Brain pericyte (primary cell): ENCODE measurements at regions not wholly inside any gene's neighbourhood (a gene's known extent, or its start where the extent isn't known, plus 50 kb on each side); places are given as distances from the start of the nearest gene placed in this dataset.
"Not testable (repeated sequence)": the region's sequence is repeated elsewhere in the genome, so short reads cannot be mapped to it uniquely, and the experiment has no call there.

ENCODE experiments used
- DNase-seq: peaks from one replicate; pipeline ENCODE4 v3.0.0-alpha.2; 2012; ENCODE audit warnings: low read depth, low spot score

DNA sequence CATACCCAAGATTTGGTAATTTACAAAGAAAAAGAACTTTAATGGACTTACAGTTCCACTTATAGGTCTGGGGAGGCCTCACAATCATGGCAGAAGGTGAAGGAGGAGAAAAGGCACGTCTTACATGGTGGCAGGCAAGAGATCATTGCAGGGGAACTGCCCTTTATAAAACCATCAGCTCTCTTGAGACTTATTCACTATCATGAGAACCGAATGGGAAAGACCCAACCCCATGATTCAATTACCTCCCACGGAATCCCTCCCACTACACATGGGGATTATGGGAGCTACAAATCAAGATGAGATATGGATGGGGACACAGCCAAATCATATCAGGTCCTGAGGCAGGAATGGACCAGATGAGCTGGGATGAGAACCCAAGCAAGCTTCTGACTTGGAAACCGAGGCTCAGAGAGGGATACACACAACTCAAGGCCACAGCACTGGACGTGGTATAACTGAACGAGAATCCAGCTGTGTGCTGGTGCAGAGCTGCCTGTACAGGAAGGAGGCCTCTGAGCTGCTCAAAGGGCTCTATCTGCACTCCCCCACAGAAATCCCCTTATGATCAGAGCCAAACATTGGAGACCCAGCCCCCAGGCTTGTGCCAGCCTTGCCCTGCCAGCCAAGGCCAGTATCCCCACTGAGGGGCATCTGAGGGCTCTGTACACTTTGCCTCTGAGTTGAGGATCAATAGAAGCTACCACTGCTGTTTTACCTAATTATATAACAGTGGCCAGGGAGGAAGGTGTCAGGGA, 137.8 kb downstream of the CEBPB start:
- DNase-seq, result no peak

DNA sequence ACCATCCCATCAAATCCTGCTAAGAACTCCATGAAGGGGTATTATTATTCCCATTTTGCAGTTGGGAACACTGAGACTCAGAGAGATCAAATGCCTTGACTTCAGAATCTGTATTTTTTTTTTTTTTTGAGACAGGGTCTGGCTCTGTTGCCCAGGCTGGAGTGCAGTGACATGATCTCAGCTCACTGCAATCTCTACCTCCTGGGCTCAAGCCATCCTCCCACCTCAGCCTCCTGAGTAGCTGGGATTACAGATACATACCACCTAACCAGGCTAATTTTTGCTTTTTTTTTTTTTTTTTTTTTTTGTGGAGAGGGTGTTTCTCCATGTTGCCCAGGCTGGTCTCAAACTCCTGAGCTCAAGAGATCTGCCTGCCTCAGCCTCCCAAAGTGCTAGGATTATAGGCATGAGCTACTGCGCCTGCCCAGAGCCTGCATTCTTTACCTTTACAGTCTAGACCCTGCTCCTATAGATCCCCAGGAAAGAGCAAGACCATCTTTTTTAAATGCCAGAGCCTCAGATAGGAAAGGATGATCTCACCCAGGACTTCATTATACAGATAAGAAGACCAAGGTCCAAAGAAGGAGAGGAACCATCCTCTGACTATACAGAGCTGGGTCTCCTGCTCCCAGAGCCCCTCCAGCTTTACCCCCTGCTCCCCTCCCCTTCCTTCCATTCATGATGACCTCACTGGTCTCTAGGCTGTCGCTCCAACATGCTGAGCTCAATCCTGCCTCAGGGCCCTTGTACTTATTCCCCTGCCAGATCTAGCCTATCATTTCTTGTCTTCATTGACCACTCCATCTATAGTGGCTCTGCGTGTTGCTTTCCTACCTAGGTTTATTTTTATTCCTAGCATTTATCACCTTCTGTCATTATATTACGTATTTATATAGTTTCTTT, 138.6 kb downstream of the CEBPB start:
- DNase-seq, result no peak

DNA sequence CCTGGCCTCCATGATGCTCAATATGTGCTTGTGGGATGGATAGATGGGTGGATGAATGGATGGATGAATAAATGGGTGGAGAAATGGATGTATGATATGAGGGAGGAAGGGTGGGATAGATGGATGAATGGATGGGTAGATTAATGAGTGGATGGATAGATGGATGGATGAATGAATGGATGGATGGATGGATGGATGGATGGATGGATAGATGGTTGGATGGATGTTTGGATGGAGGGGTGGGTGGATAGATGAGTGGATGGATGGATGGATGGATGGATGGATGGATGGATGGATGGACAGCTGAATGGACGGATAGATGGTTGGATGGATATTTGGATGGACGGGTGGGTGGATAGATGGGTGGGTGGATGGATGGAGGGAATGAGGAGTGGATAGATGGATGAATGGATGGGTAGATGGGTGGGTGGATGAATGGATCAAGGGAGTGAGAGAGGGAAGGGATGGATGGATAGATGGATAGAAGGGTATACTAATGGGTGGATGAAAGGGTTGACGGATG, 139.4 kb downstream of the CEBPB start:
- DNase-seq, result no peak

DNA sequence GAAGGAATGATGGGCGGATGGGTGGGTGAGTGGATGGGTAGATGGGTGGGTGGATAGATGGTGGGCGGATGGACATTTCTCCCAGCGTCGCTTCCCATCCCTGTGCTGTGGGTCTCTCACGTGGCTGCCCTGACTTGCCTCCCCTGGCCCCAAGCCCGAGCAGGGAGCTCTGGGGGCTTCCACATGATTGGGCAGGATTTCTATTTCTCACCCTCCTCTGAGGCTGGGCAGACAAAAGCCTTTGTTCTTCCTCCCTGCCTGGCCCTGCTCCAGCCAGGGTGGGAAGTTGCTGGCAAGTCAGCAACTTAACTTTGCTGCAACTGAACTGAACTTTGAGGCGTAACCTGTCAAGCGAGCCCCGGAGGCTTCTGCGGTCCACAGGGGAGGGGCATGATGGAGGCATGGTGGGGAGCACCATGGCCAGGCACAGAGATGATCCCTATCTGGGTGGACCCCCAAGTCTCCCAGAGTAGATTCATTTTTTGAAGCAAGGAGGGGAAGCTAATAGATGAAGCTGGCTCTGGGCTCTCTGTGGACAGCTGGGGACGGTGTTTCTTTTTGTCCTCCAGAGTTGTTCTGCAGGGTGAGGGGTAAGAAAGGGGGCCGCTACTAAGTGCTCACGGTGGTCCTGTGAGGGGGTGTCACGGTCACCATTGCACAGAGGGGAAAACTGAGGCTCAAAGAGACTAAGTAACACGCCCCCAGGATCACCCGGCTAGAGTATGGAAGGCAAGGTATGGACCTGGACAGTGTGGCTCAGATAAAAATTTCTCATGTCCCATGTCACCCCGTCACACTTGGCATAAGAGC, 140.1 kb downstream of the CEBPB start:
- no peak for DNase-seq

DNA sequence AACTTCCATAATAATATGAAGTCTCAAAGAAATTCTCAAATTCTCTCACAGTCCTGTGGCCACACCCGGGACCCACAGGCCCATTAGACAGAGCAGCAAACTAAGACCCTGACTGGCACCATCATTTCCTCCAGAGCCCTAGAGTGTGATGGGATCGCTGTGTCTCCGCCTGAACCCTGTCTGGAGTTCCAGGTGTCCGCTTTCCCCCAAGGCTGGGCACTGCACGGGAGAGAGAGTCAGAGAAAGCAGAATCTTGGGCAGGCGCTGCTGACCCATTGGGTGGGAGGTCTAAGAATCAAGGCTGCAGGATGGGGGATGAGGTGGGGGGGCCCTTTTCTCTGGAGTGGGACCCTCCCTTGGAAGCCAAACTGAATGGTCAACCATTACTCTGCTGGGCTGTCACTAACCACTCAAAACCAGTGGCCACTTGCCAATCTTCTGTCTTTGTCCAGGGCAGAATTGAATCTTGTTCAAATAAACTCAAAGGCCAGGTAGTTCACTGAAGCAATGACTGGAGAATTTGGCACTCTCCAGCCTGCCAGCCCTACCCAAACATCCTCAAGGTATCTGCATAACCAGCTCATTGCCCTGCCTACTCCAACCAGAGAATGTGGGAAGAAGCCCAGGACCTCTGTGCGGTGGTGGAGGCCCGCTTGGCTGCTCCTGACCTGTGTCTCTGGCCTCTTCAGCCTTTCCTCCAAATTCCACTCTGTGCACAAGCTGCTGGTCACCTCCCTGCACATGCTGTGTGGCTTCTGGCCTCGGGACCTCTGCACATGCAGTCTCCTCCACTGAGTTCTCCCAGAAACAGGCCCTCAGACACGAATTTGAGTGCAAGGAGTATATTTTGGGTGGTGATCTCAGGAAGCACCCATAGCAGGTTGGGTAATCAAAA, 141.1 kb downstream of the CEBPB start:
- no peak for DNase-seq

DNA sequence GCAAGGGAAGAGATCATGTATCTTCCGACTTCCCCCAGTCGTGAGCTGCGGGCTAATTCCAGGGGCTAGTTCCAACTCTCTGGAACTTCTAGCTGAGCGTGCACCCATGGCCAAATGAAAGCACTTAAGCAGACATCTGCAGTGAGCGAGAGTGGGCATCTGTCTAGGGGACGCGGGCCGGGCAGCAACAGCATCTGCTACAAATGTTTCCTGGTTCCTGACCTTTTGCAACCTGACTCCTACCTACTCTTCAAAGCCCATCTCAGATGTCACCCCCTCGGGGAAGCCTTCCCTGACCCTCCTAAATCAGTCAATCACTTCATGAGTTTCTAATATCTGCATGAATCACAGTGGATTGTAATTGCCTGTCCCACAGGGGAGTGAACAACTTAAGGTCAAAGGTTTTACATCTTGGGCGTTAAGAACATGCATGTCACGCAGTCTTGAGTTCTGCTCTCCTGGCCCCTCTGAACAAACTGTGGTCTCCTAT, 141.9 kb downstream of the CEBPB start:
- DNase-seq, result no peak

DNA sequence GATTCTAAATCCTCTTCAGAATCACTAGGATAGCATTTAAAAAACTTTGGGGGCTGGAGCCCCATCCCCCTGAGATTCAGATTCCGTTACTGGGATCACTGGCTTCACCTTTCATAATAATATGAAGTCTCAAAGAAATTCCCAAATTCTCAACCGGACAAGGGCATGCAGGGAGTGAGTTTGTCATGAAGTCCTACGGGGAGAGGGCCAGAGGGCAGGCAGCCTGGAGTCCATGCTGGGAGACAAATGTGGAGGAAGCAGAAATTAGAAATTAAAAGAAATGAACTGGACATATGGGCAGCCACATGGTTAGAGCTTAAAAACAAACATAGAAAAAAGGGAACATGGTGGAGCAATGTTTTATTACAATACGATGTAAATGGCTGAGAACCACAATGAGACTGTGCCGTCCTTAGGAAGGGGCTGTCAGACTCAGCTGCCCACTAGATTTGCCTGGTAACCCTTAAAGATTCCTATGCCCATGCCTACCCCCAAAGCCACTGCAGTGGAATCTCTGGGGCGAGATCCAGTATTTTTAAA, 142.6 kb downstream of the CEBPB start:
- no peak for DNase-seq

DNA sequence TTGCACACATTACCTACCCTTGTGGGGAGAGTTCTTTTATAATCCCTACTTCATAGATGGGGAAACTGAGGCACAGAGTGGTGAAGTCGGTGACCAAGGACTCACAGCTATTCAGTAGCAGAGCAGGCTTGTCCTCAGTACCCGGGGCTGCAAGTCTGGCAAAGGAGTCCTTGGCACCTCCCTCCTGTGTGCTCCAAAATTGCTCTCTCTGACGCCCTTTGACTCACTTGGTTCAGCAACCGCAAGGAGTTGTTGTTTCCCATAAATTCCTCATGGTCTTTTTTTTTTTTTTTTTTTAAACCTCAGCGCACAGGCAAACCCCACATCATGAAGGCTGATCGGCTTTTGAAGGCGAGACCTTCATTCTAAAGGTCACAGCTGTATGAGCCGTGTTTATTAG, 143.2 kb downstream of the CEBPB start:
- DNase-seq, result no peak

DNA sequence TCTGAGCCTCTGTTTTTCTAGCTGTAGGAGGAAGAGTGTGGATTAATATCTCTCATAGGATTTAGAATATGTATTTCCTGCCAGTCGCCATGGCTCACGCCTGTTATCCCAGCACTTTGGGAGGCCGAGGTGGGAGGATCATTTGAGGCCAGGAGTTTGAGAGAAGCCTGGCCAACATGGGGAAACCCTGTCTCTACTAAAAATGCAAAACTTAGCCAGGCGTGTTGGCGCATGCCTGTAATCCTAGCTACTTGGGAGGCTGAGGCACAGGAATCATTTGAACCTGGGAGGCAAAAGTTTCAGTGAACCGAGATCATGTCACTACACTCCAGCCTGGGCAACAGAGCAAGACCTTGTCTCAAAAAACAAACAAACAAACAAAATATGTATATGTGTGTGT, 143.9 kb downstream of the CEBPB start:
- DNase-seq, result not testable (repeated sequence)

DNA sequence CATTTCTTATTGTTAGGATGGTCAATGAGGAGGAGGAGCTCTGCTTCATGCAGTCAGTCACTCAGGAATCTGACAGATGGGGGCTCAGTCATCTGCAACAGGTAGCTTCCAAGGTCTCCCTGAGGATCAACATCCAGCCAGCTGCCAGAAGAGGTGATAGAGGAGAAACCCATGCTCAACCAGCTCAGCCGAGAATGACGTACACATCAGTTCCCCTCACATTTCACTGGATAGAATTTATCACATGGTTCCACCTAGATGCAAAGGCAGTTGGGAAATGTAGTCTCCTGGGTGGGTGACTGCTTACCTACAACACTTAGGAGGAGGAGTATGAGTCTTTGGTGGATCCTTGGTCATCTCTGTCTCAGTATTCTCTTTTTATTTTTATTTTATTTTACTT, 144.5 kb downstream of the CEBPB start:
- no peak for DNase-seq

DNA sequence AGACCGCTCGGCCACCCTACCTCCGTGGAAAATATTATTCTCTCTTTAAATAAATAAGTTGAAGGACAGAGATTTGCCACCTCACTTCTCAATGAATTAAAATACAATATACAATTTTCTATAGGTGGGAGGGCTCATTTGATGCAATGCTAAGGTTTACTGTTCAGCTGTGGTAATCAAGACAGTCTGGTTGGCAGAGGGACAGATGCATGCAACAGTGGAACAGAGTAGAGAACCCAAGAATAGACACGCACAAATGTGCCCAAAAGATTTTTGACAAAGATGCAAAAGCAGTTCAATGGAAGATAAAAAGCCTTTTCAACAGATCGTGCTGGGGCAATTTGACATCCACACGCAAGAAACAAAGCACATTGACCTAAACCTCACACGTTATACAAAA, 145.2 kb downstream of the CEBPB start:
- no peak for DNase-seq

DNA sequence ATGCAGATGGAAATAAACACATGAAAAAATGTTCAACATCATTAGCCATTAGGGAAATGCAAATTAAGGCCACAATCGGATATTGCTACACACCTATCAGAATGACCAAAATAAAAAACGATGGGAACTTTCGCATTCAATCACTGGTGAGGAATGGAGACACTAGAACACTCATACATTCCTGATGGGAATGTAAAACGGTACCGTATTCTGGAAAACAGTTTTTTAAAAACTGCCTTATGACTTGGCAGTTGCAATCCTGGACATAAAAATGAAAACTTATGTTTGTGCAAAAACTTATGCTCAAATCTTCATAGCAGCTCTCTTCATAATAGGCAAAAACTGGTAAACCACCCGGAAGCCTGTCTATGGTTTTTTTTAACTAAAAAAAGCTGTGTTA, 146.0 kb downstream of the CEBPB start:
- no peak for DNase-seq

DNA sequence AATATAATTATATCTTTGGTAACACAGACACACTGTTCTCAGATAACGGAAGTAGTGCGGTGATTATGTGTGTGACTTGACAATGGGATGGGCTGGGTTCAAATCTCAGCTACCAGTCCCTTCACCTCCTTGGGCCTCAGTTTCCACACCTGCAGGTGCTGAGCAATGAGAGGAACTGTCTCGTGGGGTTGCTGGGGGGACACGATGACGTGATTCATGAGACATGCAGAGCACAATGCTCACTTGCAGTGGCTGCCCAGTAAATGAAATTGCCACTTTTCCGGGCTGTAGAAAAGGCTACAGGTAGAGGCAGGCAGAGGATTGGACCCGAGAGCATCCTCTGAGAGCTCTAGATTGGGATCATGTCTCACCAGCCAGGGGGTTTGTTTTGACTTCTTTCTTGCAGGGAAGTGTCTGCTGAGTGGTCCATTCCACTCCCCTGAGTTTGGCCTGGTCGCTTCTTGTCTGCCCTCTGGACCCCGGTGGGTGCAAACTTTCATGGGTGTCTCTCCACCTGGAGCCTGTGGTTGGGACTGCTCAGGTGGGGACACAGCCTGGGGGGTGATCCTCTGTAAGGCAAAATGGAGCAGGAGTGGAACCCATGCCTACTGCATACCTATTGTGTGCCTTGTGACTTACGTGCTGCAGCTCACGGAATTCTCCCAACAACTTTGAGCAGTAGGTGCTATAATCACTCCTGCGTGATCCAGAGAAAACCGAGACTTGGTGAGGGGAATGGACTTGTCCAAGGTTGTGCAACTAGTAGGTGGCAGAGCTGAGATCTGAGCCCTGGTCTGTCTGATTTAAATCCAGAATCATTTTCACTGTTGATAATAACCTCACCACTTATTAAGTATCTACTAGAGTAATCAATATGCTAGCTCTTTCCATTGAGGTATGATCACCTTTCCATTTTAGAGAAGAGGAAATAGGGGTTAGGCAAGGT, 147.2 kb downstream of the CEBPB start:
- DNase-seq, result no peak

DNA sequence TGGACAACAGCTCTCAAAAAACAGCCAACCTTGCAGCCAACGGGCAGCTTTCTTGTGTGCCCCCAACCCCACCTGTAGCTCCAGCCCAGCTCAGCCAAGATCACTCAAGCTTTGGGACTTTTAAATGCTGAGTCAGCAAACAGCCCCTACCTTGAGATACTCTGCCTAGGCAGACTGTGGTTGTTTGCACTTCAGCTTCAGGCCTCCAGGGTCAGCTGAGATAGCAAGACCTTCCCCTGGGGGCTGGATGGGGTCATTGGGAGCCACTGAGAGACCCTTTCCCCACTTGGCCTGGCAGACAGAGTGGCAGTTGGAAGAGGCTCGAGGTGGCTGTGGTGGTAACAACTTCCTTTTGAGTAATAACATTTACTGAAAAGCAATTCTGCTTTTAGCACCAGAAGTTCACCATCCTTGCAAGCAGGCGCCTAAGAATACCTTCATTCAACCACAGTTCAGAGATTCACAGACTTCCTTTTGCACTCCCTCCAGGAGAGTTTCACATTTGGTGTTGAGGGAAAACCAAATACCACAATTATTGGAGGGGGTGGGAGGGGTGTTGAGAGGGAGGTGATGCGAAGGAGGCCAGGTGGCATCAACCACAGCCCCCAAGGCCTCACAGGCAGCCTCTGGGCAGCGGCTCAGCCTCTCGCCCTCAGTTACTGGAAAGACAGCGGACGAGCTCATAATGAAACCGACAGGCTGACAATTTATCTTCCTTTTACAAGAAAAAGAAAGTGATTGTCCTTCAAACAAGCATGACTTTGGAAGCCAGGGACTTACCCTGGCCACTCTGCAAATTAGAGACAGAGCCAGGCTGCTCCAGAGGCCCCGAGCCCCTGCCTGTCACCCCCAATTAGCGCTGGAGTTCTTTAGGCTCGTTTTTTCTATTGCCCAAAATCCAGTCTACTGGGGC, 148.1 kb downstream of the CEBPB start:
- no peak for DNase-seq

DNA sequence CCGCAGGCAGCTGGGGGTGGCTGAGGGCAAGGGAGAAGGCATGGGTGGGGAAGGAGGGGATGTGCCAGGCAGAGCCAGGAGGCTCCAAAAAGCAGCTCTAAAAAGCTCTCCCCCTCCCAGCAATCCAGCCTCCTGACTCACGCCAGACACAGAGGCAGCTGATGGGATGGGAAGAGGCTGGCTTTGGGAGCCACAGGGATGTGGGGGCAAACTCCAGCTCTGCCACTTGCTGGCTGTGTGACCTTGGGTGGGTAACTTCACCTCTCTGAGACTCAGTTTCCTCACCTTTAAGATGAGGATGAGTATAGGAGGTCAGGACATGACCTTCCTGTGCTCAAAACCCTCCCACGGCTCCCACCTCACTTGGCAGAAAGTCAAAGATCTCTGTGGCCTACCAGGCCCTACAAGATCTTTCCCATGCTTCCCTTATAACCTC, 148.9 kb downstream of the CEBPB start:
- no peak for DNase-seq

DNA sequence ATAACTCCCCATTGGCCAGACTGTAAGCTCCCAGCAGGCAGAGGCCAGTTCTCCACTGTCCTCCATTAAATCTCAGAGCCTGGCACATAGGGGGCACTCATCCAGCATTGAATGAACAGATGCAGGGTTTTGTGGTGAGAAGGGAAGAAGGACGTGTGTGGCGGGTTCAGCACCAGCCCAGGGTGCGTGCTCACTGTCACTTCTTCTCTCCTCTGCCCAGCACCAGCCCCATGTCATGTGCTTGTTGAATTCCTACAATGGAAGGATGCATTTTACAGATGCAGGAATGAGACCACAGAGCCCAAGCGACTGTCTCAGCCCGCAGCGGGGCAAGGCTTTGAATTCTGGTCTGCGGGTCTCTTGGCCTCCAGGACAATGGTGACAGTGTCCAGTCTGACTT, 149.9 kb downstream of the CEBPB start:
- no peak for DNase-seq

DNA sequence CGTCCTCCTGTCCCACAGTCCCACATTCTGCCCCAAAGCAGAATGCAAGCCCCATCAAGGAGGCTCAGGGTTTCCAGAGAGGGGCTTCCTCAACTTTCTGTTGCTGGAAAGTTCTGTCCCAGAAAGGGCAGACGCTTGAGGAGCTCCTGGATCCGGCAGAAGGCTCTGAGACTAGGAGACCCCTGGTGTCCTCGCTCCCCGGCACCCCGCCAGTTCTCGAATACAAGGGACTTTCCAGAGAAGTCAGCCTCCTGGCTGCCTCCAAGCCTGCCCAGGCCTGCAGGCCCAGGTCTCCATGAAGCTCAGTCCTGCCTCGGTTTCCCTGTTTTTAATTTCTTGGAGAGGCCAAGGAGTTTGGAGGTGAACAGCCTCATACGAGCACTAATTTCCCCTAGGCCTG, 150.4 kb downstream of the CEBPB start:
- DNase-seq, result no peak
